ENCODE measurements at regions not wholly inside any gene's neighbourhood (a gene's known extent, or its start where the extent isn't known, plus 50 kb on each side); places are given as distances from the start of the nearest gene placed in this dataset.

DNA sequence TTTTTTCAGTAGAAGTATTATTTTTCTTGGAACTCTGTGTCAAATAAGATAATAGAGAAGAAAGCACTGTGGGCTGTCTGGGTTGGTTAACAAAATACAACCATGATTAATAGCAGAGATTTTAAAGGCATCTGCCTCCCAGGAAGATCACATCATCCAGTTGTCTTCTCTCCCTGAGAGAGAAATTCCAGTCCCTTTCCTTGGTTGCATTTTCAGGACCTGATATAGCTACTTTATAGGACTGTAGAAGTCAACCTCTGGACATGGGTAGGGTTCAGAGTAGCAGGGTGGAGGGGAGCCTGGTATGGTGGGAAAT lies 309.9 kb upstream of the IGFBP3 start:
- no peak for DNase-seq (ENCODE audit: low spot score)
- H3K4me1 ChIP-seq (ENCODE audit: insufficient read depth, low read length, poor library complexity, severe bottlenecking) = no peaks in the 10 kb centered on the region
- CTCF ChIA-PET (ENCODE audit: unreplicated experiment) = no interaction called here
- no peak overlapping the region for H3K4me2 ChIP-seq (ENCODE audit: low read length)
- no peaks in the 10 kb centered on the region for H3K79me2 ChIP-seq (ENCODE audit: insufficient read depth, low read depth, low read length)
- H2AFZ ChIP-seq (ENCODE audit: low read length) = no peak overlapping the region
- intact Hi-C loops (cut with micrococcal nuclease; ENCODE audit: unreplicated experiment) = no loop called here
- TF ChIP-seq, protein P1, sequence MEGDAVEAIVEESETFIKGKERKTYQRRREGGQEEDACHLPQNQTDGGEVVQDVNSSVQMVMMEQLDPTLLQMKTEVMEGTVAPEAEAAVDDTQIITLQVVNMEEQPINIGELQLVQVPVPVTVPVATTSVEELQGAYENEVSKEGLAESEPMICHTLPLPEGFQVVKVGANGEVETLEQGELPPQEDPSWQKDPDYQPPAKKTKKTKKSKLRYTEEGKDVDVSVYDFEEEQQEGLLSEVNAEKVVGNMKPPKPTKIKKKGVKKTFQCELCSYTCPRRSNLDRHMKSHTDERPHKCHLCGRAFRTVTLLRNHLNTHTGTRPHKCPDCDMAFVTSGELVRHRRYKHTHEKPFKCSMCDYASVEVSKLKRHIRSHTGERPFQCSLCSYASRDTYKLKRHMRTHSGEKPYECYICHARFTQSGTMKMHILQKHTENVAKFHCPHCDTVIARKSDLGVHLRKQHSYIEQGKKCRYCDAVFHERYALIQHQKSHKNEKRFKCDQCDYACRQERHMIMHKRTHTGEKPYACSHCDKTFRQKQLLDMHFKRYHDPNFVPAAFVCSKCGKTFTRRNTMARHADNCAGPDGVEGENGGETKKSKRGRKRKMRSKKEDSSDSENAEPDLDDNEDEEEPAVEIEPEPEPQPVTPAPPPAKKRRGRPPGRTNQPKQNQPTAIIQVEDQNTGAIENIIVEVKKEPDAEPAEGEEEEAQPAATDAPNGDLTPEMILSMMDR (conservative IDR thresholded peaks at IDR 0.05; ENCODE audit: low read length) = no peak
- no peak for TF ChIP-seq EZH2phosphoT487 (IDR thresholded peaks at IDR 0.05; ENCODE audit: borderline replicate concordance, low read depth, low read length)
- BruUV-seq (replicated peaks) = no TSS peak
- POLR2A ChIA-PET = no interaction called here
- no peak overlapping the region for H3K4me3 ChIP-seq (ENCODE audit: low read depth, low read length, poor library complexity, severe bottlenecking)
- H3K36me3 ChIP-seq (ENCODE audit: insufficient read depth, low read length) = no peaks in the 10 kb centered on the region
- no peak overlapping the region for H3K27ac ChIP-seq (ENCODE audit: low read depth, low read length, poor library complexity, severe bottlenecking)
- H4K20me1 ChIP-seq (ENCODE audit: insufficient read depth, low read length) = no peaks in the 10 kb centered on the region
- H3K9me2 ChIP-seq (ENCODE audit: insufficient read depth, low read length) = no peaks in the 10 kb centered on the region
- H3K9me3 ChIP-seq (ENCODE audit: low read length) = no peaks in the 10 kb centered on the region

DNA sequence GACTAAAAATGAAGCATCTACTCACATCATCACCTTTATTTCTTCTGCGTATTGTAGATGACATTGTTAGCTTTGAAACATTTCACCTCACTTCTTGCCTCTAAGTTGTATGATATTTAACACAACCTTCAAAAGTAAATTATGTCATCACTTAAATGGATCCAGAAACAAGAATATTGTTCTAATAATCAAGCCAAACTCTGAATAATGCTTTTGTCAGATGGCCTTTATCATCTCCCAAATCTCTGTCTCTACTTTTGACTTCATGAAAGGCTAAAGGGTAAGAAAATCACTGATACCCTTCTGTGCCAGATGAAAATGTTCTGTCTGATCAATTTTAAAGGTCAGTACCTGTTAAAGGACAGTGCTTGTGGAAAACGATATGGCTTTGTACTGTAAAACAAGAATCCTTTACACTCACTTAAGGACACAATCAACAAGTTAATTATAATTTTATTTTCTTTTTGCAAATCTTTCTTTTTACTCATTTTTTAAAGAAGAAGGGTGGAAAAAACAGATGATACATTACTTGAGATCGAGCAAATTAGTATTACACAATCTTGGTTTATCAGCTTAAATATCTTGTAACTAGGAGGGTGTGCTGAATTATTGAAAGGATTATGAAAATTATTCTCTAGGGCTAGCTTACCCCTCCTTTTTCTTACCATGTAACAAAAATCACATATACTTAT lies 309.4 kb upstream of the IGFBP3 start:
- BruUV-seq (replicated peaks) = no TSS peak
- TF ChIP-seq, protein P1 (conservative IDR thresholded peaks at IDR 0.05; ENCODE audit: low read length) = no peak
- Histone ChIP-seq H3K4me3 (ENCODE audit: low read depth, low read length, poor library complexity, severe bottlenecking) (no peak overlapping the region), H3K4me1 (ENCODE audit: insufficient read depth, low read length, poor library complexity, severe bottlenecking) (no peaks in the 10 kb centered on the region), H3K9me2 (ENCODE audit: insufficient read depth, low read length) (no peaks in the 10 kb centered on the region), H3K79me2 (ENCODE audit: insufficient read depth, low read depth, low read length) (no peaks in the 10 kb centered on the region), H3K4me2 (ENCODE audit: low read length) (no peak overlapping the region), H3K9me3 (ENCODE audit: low read length) (no peaks in the 10 kb centered on the region), H3K27ac (ENCODE audit: low read depth, low read length, poor library complexity, severe bottlenecking) (no peak overlapping the region), H2AFZ (ENCODE audit: low read length) (no peak overlapping the region), H3K36me3 (ENCODE audit: insufficient read depth, low read length) (no peaks in the 10 kb centered on the region), H4K20me1 (ENCODE audit: insufficient read depth, low read length) (no peaks in the 10 kb centered on the region)
- DNase-seq (ENCODE audit: low spot score) = no peak
- intact Hi-C loops (cut with micrococcal nuclease; ENCODE audit: unreplicated experiment) = no loop called here
- ChIA-PET POLR2A (no interaction called here), CTCF (ENCODE audit: unreplicated experiment) (no interaction called here)

DNA sequence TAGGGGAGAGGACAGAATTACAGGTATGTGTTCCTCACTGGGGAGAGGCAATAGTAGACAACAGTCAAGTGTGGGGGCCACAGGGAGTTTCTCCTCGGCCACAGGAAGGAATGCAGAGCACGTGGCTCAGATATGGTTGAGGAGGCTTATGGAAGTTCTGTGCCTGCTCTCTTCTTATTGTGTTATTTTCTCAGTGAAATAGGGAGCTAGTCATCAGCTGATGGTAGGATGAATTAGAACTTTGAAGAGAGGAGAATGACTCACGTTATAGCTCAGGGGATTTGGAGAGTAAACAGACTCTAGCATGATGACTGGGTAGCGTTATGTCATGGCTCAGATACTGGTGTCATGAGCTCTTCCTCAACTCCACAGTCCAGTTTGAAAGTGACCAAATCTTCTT lies 308.3 kb upstream of the IGFBP3 start:
- ChIA-PET POLR2A (no interaction called here), CTCF (ENCODE audit: unreplicated experiment) (no interaction called here)
- Histone ChIP-seq H3K4me1 (ENCODE audit: insufficient read depth, low read length, poor library complexity, severe bottlenecking) (no peaks in the 10 kb centered on the region), H3K79me2 (ENCODE audit: insufficient read depth, low read depth, low read length) (no peaks in the 10 kb centered on the region), H3K4me3 (ENCODE audit: low read depth, low read length, poor library complexity, severe bottlenecking) (no peak overlapping the region), H4K20me1 (ENCODE audit: insufficient read depth, low read length) (no peaks in the 10 kb centered on the region), H3K36me3 (ENCODE audit: insufficient read depth, low read length) (no peaks in the 10 kb centered on the region), H3K9me2 (ENCODE audit: insufficient read depth, low read length) (no peaks in the 10 kb centered on the region), H3K9me3 (ENCODE audit: low read length) (no peaks in the 10 kb centered on the region), H3K27ac (ENCODE audit: low read depth, low read length, poor library complexity, severe bottlenecking) (no peak overlapping the region), H3K4me2 (ENCODE audit: low read length) (no peak overlapping the region), H2AFZ (ENCODE audit: low read length) (no peak overlapping the region)
- TF ChIP-seq, protein P1 (conservative IDR thresholded peaks at IDR 0.05; ENCODE audit: low read length) = no peak
- TF ChIP-seq EZH2phosphoT487 (IDR thresholded peaks at IDR 0.05; ENCODE audit: borderline replicate concordance, low read depth, low read length) = no peak
- DNase-seq (ENCODE audit: low spot score) = no peak
- BruUV-seq (replicated peaks) = no TSS peak
- intact Hi-C loops (cut with micrococcal nuclease; ENCODE audit: unreplicated experiment) = no loop called here
